ENCODE measurements at regions not wholly inside any gene's neighbourhood (a gene's known extent, or its start where the extent isn't known, plus 50 kb on each side); places are given as distances from the start of the nearest gene placed in this dataset.

- Mint-ChIP-seq H3K4me1 (ENCODE audit: low read depth, unreplicated experiment) (no peaks in the 10 kb centered on the region), H3K27ac (ENCODE audit: unreplicated experiment) (no peak overlapping the region), H3K27me3 (ENCODE audit: unreplicated experiment) (peaks cover 2% of the 10 kb centered on the region), H3K9me3 (ENCODE audit: unreplicated experiment) (peaks cover 5% of the 10 kb centered on the region), H3K4me3 (ENCODE audit: unreplicated experiment) (no peak overlapping the region), H3K36me3 (ENCODE audit: unreplicated experiment) (no peaks in the 10 kb centered on the region)
- TF ChIP-seq CTCF (IDR thresholded peaks at IDR 0.05; ENCODE audit: partially characterized antibody, unreplicated experiment), result no peak
- DNase-seq, result no peak
Observed at GRCh38 chr7:42763137-42763551, 148.7 kb downstream of the C7orf25 start.

- H3K27me3 Mint-ChIP-seq (ENCODE audit: unreplicated experiment), result no peaks in the 10 kb centered on the region
- no peak for TF ChIP-seq CTCF (IDR thresholded peaks at IDR 0.05; ENCODE audit: partially characterized antibody, unreplicated experiment)
- no peak overlapping the region for H3K27ac Mint-ChIP-seq (ENCODE audit: unreplicated experiment)
- H3K4me3 Mint-ChIP-seq (ENCODE audit: unreplicated experiment), result no peak overlapping the region
- DNase-seq, result no peak
- no peaks in the 10 kb centered on the region for H3K36me3 Mint-ChIP-seq (ENCODE audit: unreplicated experiment)
- H3K4me1 Mint-ChIP-seq (ENCODE audit: low read depth, unreplicated experiment), result no peaks in the 10 kb centered on the region
- peaks cover 5% of the 10 kb centered on the region for H3K9me3 Mint-ChIP-seq (ENCODE audit: unreplicated experiment)
Observed at GRCh38 chr7:42761486-42761885, 150.4 kb downstream of the C7orf25 start.

- no peak for DNase-seq
- Mint-ChIP-seq H3K27ac (ENCODE audit: unreplicated experiment) (no peak overlapping the region), H3K9me3 (ENCODE audit: unreplicated experiment) (peaks cover 4% of the 10 kb centered on the region), H3K36me3 (ENCODE audit: unreplicated experiment) (no peaks in the 10 kb centered on the region), H3K4me3 (ENCODE audit: unreplicated experiment) (no peak overlapping the region), H3K4me1 (ENCODE audit: low read depth, unreplicated experiment) (no peaks in the 10 kb centered on the region), H3K27me3 (ENCODE audit: unreplicated experiment) (no peaks in the 10 kb centered on the region)
- TF ChIP-seq CTCF (IDR thresholded peaks at IDR 0.05; ENCODE audit: partially characterized antibody, unreplicated experiment), result no peak
Observed at GRCh38 chr7:42758124-42758523, 153.7 kb downstream of the C7orf25 start.

- H3K4me3 Mint-ChIP-seq (ENCODE audit: unreplicated experiment), result no peak overlapping the region
- DNase-seq, result no peak
- H3K4me1 Mint-ChIP-seq (ENCODE audit: low read depth, unreplicated experiment), result no peaks in the 10 kb centered on the region
- H3K27ac Mint-ChIP-seq (ENCODE audit: unreplicated experiment), result no peak overlapping the region
- no peaks in the 10 kb centered on the region for H3K36me3 Mint-ChIP-seq (ENCODE audit: unreplicated experiment)
- H3K9me3 Mint-ChIP-seq (ENCODE audit: unreplicated experiment), result no peaks in the 10 kb centered on the region
- no peak for TF ChIP-seq CTCF (IDR thresholded peaks at IDR 0.05; ENCODE audit: partially characterized antibody, unreplicated experiment)
- no peaks in the 10 kb centered on the region for H3K27me3 Mint-ChIP-seq (ENCODE audit: unreplicated experiment)
Observed at GRCh38 chr7:42756841-42757240, 155.0 kb downstream of the C7orf25 start.

GRCh38 chr7:42753811-42754363, 158.0 kb downstream of the C7orf25 start:
- Mint-ChIP-seq H3K36me3 (ENCODE audit: unreplicated experiment) (peaks cover 4% of the 10 kb centered on the region), H3K27me3 (ENCODE audit: unreplicated experiment) (peaks cover 2% of the 10 kb centered on the region), H3K4me3 (ENCODE audit: unreplicated experiment) (no peak overlapping the region), H3K4me1 (ENCODE audit: low read depth, unreplicated experiment) (no peaks in the 10 kb centered on the region), H3K9me3 (ENCODE audit: unreplicated experiment) (no peaks in the 10 kb centered on the region), H3K27ac (ENCODE audit: unreplicated experiment) (no peak overlapping the region)
- TF ChIP-seq CTCF (IDR thresholded peaks at IDR 0.05; ENCODE audit: partially characterized antibody, unreplicated experiment), result no peak
- DNase-seq, result no peak
